Heart left ventricle (tissue), 16 donors: ENCODE measurements at regions not wholly inside any gene's neighbourhood (a gene's known extent, or its start where the extent isn't known, plus 50 kb on each side); places are given as distances from the start of the nearest gene placed in this dataset.
A peak's percentile ranks its signal among the peaks of the same experiment; 100 is the strongest.
"Not testable (repeated sequence)": the region's sequence is repeated elsewhere in the genome, so short reads cannot be mapped to it uniquely, and the experiment has no call there.

Experiments used
- ATAC-seq, 4 donors: fragments of 200-7000 bp; cut with Tn5 transposase; one replicate each; pipeline ENCODE4 v1.9.1; 2020 to 2022; ENCODE audit warnings: moderate library complexity in 4 of 4, mild to moderate bottlenecking in 3 of 4, moderate number of reproducible peaks in 1 of 4
- DNase-seq, 5 donors: peaks; one replicate each; pipeline ENCODE4 v3.0.0-alpha.2; 2020
- H3K27ac ChIP-seq, 12 donors: fragments of 200-600 bp; sonication (generic) in 4 of 12; one replicate each; pipeline versions ENCODE4 v1.5.0 to v1.8.0; 2016 to 2022; ENCODE audit warnings: mild to moderate bottlenecking in 2 of 12
- H3K27me3 ChIP-seq, 9 donors: fragments of 200-600 bp; sonication (generic) in 2 of 9; one replicate each; pipeline versions ENCODE4 v1.5.1 to v1.8.0; 2016 to 2022; ENCODE audit warnings: mild to moderate bottlenecking in 3 of 9
- H3K36me3 ChIP-seq, 9 donors: fragments of 200-600 bp; sonication (generic) in 2 of 9; one replicate each; pipeline versions ENCODE4 v1.5.0 to v1.8.0; 2018 to 2022; ENCODE audit warnings: mild to moderate bottlenecking in 2 of 9
- H3K4me1 ChIP-seq, 12 donors: fragments of 200-600 bp; sonication (generic) in 4 of 12; one replicate each; pipeline versions ENCODE4 v1.5.0 to v1.8.0; 2016 to 2022; ENCODE audit warnings: mild to moderate bottlenecking in 3 of 12
- H3K4me3 ChIP-seq, 12 donors: fragments of 200-600 bp; sonication (generic) in 4 of 12; one replicate each; pipeline versions ENCODE4 v1.5.0 to v1.8.0; 2017 to 2022; ENCODE audit warnings: mild to moderate bottlenecking in 9 of 12, moderate library complexity in 4 of 12
- H3K9me3 ChIP-seq, 12 donors: fragments of 200-600 bp; sonication (generic) in 4 of 12; one replicate each; pipeline versions ENCODE4 v1.5.0 to v1.8.0; 2016 to 2022; ENCODE audit warnings: mild to moderate bottlenecking in 1 of 12
- CTCF ChIP-seq, 12 donors: fragments of 200-600 bp; sonication (generic) in 4 of 12; IDR thresholded peaks; one replicate each; pipeline versions ENCODE4 v1.5.0 to v1.8.0; 2018 to 2022; ENCODE audit warnings: antibody characterized with exemption in 12 of 12, mild to moderate bottlenecking in 5 of 12
- POLR2A ChIP-seq, 2 donors: fragments of 450-650 bp; IDR thresholded peaks; one replicate each; pipeline ENCODE4 v1.6.1; 2017; ENCODE audit warnings: antibody characterized with exemption in 2 of 2, mild to moderate bottlenecking in 2 of 2, moderate library complexity in 2 of 2
- WGBS, 4 donors: extraction: QIAGEN DNeasy Blood & Tissue Kit in 2 of 4; methylation state at CpG; one replicate each; pipeline versions ENCODE4 v1.1.5 to v1.1.7; 2013 to 2018; 5-methylcytosine and 5-hydroxymethylcytosine counted together
- intact Hi-C, 10 donors: fragments of 100-400 bp; cut with DNase I; formaldehyde crosslinking; loops; one replicate each; pipeline versions ENCODE4 v1.11.1 to v1.14.2; 2022
- donor health status: ischemic (EF 13 %, LVEDD 7.1; RV severe dilation, severe dysfunction).
- donor health status: healthy with polysubstance abuse.
- donor health status: DM: no; HTN: yes; CAD: no.
- donor health status: DM: no; HTN: no; CAD: no.
- donor health status: ischemic (EF 25% LVEDD 6.9; RV normal size, moderate dysfunction).
- donor health status: ischemic (EF 25% LVEDD 5.7; RV mildly dilated, moderate dysfunction).
- donor health status: healthy.
- donor health status: DM: yes; HTN: yes; CAD: no.
- donor health status: ischemic (EF 35%, LVEDD 5.7; RV mildly dilated, moderate dysfunction).
- donor health status: nonischemic (EF 11% LVEDD 7.7; RV severe dilation, severe dysfunction).
- donor health status: DM: yes; HTN: yes; CAD: no.
- donor health status: PGD.
- donor health status: ischemic (EF 29% LVEDD 5.4; RV normal size, mild dysfunction).
- donor health status: nonischemic (EF 23%, LVEDD 6.1; RV moderate dilation, normal function).

GRCh38 chr3:19825193-19825592 is 108.8 kb downstream of the EFHB start:
- no peaks in the 10 kb centered on the region for H3K27me3 ChIP-seq
- ATAC-seq (no peak), DNase-seq (no peak)
- TF ChIP-seq POLR2A (IDR thresholded peaks at IDR 0.05) (no peak), CTCF (IDR thresholded peaks at IDR 0.05) (no peak)
- intact Hi-C loops: no loop called here
- 0 to 90% (median 81%) methylated on average over 1 of the region's 1 CpG for WGBS, 4 donors
- peaks cover 0 to 29% (median 10%) of the 10 kb centered on the region in 12 donors for H3K9me3 ChIP-seq
- H3K4me3 ChIP-seq: no peak overlapping the region
- H3K36me3 ChIP-seq: no peaks in the 10 kb centered on the region
- no peak overlapping the region for H3K27ac ChIP-seq
- no peaks in the 10 kb centered on the region for H3K4me1 ChIP-seq

DNA sequence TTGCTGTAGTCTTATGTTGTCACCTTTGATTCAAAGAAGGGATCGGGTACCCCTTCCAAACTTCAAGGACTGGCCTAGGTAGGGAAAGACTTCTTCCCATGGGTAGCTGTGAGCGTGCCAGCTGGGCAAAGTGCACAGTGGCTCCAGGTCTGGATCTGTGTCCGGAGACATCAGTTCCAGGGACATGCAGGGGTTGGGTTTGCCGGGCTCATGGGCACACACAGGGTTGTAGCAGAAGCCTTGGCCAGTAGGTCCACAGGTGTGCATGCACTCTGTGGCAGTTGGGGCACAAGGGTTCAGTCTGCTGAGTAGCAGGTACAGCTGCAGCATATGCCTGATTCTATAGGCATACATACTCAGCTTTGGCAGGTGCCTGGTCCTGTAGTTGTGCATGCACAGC is 111.2 kb downstream of the EFHB start:
- ATAC-seq (no peak), DNase-seq (no peak)
- no peak overlapping the region for H3K4me3 ChIP-seq
- no peaks in the 10 kb centered on the region for H3K36me3 ChIP-seq
- TF ChIP-seq POLR2A (IDR thresholded peaks at IDR 0.05) (no peak), CTCF (IDR thresholded peaks at IDR 0.05) (no peak)
- H3K27ac ChIP-seq: no peak overlapping the region
- 81 to 94% (median 93%) methylated on average over 4 of the region's 4 CpGs for WGBS, 4 donors
- intact Hi-C loops: no loop called here
- H3K4me1 ChIP-seq: no peaks in the 10 kb centered on the region
- H3K9me3 ChIP-seq: peaks cover 0 to 29% (median 10%) of the 10 kb centered on the region in 12 donors
- H3K27me3 ChIP-seq: no peaks in the 10 kb centered on the region

DNA sequence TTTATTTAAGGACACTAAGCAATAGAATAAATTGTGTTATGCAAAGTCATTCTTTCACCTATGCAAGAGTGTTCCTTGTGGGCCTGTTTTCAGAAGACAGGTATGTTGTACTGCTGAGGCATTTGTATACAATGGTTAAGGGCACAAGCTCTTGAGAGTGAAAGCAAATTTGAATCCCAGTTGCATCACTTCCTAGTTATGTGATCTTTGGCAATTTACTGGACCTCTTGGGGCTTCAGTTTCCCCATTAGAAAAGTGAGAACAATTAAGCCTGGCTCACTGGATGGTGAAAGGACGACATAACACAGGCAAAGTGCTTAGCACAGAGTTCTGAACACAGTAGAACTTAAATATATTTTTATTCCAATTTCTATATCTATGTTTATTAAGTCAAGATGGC is 117.4 kb downstream of the EFHB start:
- H3K4me1 ChIP-seq: no peaks in the 10 kb centered on the region
- ATAC-seq (peak in 1 of 4 donors; percentile 32), DNase-seq (no peak)
- no peak for TF ChIP-seq POLR2A (IDR thresholded peaks at IDR 0.05)
- TF ChIP-seq CTCF (IDR thresholded peaks at IDR 0.05): no peak
- H3K36me3 ChIP-seq: no peaks in the 10 kb centered on the region
- intact Hi-C loops: no loop called here
- H3K27me3 ChIP-seq: no peaks in the 10 kb centered on the region
- 22 to 45% (median 24%) methylated on average over 1 of the region's 1 CpG for WGBS, 4 donors
- H3K27ac ChIP-seq: no peak overlapping the region
- no peak overlapping the region for H3K4me3 ChIP-seq
- peaks cover 0 to 11% (median 0%) of the 10 kb centered on the region in 12 donors for H3K9me3 ChIP-seq

- H3K9me3 ChIP-seq: peaks cover 0 to 3% (median 0%) of the 10 kb centered on the region in 12 donors
- WGBS, 4 donors: 78 to 84% (median 80%) methylated on average over 1 of the region's 1 CpG
- H3K4me1 ChIP-seq: no peaks in the 10 kb centered on the region
- H3K4me3 ChIP-seq: no peak overlapping the region
- no peak for ATAC-seq
- no peaks in the 10 kb centered on the region for H3K36me3 ChIP-seq
- no peaks in the 10 kb centered on the region for H3K27me3 ChIP-seq
- TF ChIP-seq POLR2A (IDR thresholded peaks at IDR 0.05) (no peak), CTCF (IDR thresholded peaks at IDR 0.05) (no peak)
- no peak overlapping the region for H3K27ac ChIP-seq
- DNase-seq: no peak
- intact Hi-C loops: no loop called here
These were observed 118.2 kb downstream of the EFHB start for GRCh38 chr3:19815805-19816204.

DNA sequence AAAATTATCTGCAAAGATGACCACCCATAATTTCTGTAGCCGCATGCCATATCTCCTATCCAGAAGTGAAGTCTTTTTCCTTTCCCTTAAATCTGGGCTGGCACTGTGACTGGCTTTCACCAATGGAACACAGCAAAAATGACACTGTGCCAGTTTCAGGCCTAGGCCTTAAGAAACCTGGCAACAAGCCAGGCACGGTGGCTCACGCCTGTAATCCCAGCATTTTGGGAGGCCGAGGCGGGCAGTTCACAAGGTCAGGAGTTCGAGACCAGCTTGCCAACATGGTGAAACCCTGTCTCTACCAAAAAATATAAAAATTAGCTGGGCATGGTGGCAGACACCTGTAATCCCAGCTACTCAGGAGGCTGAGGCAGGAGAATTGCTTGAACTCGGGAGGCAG is 120.3 kb downstream of the EFHB start:
- intact Hi-C loops, H3K27ac ChIP-seq, H3K9me3 ChIP-seq, H3K36me3 ChIP-seq, H3K4me1 ChIP-seq, H3K27me3 ChIP-seq, ATAC-seq, DNase-seq, H3K4me3 ChIP-seq: not testable (repeated sequence)
- WGBS, 4 donors: 86 to 90% (median 89%) methylated on average over 7 of the region's 7 CpGs
